GM12872 (cell line): ENCODE measurements at regions not wholly inside any gene's neighbourhood (a gene's known extent, or its start where the extent isn't known, plus 50 kb on each side); places are given as distances from the start of the nearest gene placed in this dataset.

Source experiments
- TF ChIP-seq, protein P1 (sequence below): IDR thresholded peaks from 3 replicates; pipeline ENCODE4 v1.5.1; 2011; ENCODE audit warnings: low read depth, mild to moderate bottlenecking, low read length, moderate library complexity; ENCODE audit not compliant: insufficient read depth

DNA sequence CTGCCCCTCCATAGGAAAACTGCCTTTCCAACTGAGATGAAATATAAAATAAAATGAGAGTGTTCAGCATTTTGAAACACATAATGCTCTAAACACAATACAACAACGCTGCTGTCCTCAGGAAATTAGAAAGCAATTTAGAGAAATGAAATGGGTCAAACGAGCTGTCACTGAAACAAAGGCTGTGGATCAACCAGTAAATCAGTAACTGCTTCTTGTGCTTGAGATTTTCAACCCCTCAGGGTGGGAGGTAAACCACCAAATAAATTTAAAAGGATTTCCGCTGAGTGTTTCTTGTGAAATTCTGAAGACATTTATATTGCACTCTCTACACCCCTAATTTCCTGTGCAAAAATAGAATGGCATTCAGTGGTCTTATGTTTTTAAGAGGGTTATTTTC, 657.1 kb upstream of the SEL1L start:
- TF ChIP-seq, protein P1, sequence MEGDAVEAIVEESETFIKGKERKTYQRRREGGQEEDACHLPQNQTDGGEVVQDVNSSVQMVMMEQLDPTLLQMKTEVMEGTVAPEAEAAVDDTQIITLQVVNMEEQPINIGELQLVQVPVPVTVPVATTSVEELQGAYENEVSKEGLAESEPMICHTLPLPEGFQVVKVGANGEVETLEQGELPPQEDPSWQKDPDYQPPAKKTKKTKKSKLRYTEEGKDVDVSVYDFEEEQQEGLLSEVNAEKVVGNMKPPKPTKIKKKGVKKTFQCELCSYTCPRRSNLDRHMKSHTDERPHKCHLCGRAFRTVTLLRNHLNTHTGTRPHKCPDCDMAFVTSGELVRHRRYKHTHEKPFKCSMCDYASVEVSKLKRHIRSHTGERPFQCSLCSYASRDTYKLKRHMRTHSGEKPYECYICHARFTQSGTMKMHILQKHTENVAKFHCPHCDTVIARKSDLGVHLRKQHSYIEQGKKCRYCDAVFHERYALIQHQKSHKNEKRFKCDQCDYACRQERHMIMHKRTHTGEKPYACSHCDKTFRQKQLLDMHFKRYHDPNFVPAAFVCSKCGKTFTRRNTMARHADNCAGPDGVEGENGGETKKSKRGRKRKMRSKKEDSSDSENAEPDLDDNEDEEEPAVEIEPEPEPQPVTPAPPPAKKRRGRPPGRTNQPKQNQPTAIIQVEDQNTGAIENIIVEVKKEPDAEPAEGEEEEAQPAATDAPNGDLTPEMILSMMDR: no peak

DNA sequence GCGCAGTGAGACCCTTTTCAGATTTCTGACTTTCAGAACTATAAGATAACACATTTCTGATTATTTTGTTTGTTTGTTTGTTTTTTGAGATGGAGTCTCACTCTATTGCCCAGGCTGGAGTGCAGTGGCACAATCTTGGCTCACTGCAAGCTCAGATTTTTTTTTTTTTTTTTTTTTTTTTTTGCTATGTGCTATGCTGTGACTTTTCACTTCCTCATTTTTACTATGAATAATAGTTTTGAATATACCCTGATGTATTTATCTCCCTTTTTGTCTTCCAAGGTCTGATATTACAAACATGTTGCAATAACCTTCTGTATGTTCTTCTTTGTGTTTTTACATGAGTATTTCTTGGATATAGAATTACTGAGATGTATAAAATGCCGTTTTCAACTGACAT, 658.7 kb upstream of the SEL1L start:
- TF ChIP-seq, protein P1: no peak

DNA sequence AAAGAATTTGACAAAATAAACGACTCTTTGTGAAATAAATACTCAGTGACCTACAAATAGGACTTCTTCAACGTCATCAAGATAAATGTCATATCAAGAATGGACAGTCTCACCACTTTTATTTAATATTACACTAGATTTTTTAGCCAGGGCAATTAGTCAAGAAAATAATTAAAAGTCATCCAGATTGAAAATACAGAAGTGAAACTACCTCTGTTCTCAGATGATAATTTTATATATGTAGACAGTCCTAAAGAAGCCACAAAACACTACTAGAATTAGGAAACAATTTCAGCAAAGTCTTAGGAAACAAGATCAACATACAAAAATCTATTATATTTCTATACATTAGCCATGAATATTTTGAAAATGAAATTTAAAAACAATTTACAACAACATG, 689.6 kb upstream of the SEL1L start:
- TF ChIP-seq, protein P1: no peak

DNA sequence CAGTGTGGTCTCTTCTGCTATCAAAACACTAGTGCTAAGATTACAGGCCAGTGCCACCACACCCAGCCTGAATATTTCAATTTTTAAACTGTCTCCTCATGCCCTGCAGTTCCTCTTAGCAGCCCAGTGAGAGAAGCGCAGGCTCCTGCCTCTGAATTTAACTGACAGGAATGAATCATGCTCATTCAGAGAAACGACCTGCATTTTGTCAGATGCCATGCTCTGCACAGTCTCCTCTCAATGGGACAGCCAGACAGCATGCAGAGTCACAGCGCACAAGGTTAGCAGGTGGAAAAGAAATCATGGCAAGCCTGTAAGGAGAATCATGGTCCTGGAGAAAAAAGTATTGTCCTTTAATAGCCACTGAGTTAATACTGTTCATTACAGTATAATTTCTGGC, 691.0 kb upstream of the SEL1L start:
- TF ChIP-seq, protein P1: no peak

DNA sequence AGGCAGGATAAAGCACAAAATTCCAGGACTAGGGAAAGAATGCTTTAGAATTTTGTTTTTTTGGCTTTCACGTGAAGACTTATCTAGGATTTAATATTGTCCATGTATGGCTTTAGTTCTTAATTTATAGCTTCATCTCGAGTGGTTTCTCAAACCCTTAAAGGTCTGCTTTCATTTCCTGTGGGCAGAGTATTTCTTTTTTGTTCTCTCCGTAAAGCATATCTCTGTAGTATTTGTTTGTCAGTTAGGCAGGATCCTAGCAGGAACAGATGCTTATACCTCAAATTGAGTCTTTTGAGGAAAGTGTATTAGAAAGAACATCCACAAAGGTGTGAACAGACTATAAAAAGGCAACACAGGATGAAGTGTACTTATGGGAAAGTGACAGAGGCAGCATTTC, 697.1 kb upstream of the SEL1L start:
- TF ChIP-seq, protein P1: no peak

DNA sequence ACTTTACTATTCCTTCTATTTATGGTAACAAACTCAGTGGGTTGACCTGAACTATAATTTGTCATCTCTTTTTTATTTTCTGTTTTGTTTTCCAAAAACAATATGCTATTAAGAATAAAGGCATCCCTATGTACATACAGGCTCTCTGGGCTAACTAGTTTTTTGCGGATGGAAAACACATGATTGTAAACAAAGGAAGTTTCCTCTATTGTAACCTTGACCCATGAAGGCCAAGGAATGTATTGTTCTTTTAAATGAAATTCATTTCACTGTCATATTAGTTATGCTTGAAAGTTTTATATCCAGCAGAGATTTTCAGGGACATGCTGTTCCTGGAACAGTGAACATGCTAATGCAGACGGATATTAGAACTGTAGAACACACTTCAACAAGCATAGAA, 705.0 kb upstream of the SEL1L start:
- TF ChIP-seq, protein P1: no peak

DNA sequence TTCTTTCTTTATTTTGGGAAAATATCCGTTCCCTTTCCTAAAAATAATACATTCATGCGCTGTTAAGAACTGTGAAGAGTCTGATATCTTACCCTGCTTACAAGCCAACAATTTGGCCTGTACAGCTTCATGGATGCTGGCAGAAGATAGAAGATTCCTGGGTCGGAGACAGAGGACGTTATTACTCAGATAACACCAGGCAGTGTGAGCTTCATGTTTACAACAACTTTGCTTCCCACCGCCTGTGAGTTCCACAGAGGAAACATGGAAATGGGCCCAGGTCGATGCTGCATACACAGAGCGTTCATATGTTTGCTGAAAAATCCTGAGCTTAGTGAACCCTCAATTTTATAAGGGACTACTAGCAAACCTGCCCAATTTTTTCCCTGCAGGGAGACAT, 705.6 kb upstream of the SEL1L start:
- TF ChIP-seq, protein P1: no peak

DNA sequence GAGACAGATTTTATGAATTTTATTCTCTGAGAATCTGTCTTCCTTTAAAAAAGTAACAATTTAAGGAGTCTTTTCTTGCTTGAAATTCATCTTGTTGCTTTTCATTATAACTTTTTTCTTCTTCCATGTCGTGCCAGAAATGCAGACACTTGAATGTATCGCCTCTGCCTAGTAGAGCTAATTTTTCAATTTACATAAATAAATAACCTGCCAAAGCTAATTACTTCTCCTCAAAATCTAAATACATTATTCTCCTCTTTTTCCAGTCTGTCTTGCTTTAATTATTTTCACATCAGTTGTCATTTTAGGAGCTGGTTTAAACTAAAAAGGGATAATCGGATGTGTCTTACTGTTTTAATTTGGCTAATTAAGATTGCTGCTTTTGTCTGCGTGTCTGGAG, 711.1 kb upstream of the SEL1L start:
- TF ChIP-seq, protein P1: no peak
